ENCODE measurements at regions not wholly inside any gene's neighbourhood (a gene's known extent, or its start where the extent isn't known, plus 50 kb on each side); places are given as distances from the start of the nearest gene placed in this dataset.

DNA sequence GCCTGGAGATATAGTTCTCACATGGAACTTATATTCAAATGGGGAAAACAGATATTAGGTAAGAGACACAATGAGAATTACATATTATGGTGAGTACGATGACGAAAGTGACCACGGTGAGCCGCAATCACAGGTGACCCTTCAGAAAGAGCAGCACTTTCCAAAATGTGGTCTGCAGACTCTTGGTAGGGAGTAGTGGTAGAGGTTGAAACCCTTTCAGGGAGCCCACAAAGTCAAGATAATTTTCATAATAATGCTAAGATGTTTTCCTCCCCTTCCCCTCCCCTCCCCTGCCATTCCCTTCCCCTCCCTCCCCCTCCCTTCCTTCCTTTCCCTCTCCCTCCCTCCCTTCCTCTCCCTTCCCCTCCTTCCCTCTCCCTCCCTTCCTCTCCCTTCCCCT is 83.5 kb upstream of the AKT3 start:
- POLR2A ChIA-PET, result no interaction called here
- DNase-seq (ENCODE audit: extremely low spot score), result no peak

DNA sequence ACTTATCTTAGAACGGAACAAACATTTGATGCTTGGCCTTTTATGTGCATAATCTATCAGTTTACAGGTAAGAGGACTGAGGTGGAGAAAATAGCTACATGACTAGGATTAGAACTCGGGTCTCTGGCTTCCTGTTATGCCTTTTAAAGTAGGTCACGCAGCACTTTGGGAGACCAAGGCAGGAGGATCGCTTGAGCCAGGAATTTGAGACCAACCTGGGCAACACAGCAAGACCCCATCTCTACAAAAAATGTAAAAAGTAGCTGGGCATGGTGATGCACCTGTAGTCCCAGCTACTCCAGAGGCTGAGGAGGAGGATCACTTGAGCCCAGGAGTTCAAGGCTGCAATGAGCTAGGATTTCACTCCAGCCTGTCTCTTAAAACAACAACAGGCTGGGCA is 81.9 kb upstream of the AKT3 start:
- POLR2A ChIA-PET, result no interaction called here
- CTCF ChIA-PET, result interaction anchor here (1.6 kb wide), 1 partner anchor 14 kb away, joined by 7 read pairs; no protein-coding TSS in a partner anchor
- TF ChIP-seq, protein P1, sequence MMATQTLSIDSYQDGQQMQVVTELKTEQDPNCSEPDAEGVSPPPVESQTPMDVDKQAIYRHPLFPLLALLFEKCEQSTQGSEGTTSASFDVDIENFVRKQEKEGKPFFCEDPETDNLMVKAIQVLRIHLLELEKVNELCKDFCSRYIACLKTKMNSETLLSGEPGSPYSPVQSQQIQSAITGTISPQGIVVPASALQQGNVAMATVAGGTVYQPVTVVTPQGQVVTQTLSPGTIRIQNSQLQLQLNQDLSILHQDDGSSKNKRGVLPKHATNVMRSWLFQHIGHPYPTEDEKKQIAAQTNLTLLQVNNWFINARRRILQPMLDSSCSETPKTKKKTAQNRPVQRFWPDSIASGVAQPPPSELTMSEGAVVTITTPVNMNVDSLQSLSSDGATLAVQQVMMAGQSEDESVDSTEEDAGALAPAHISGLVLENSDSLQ (IDR thresholded peaks at IDR 0.05), result no peak
- TF ChIP-seq SUZ12 (IDR thresholded peaks at IDR 0.05) (no peak), ZNF384 (IDR thresholded peaks at IDR 0.05) (no peak), LEF1 (IDR thresholded peaks at IDR 0.05; ENCODE audit: borderline replicate concordance) (no peak), ELF4 (IDR thresholded peaks at IDR 0.05) (no peak), L3MBTL2 (conservative IDR thresholded peaks at IDR 0.05) (no peak), FOXK2 (IDR thresholded peaks at IDR 0.05) (no peak), FOXA1 (IDR thresholded peaks at IDR 0.05) (no peak), HDGF (IDR thresholded peaks at IDR 0.05; ENCODE audit: borderline replicate concordance) (no peak), ARNT (IDR thresholded peaks at IDR 0.05) (no peak)
- no peak for DNase-seq (ENCODE audit: extremely low spot score)

More for the DNA sequence above, 83.5 kb upstream of the AKT3 start:
- CTCF ChIA-PET, result no interaction called here
- TF ChIP-seq HDGF (IDR thresholded peaks at IDR 0.05; ENCODE audit: borderline replicate concordance) (no peak), ARNT (IDR thresholded peaks at IDR 0.05) (no peak), LEF1 (IDR thresholded peaks at IDR 0.05; ENCODE audit: borderline replicate concordance) (no peak), FOXA1 (IDR thresholded peaks at IDR 0.05) (no peak), NFRKB (IDR thresholded peaks at IDR 0.05) (no peak), BHLHE40 (IDR thresholded peaks at IDR 0.05; ENCODE audit: borderline replicate concordance) (no peak), SP1 (IDR thresholded peaks at IDR 0.05) (no peak), L3MBTL2 (conservative IDR thresholded peaks at IDR 0.05) (no peak), SUZ12 (IDR thresholded peaks at IDR 0.05) (no peak), TARDBP (IDR thresholded peaks at IDR 0.05) (no peak), CTBP1 (IDR thresholded peaks at IDR 0.05; ENCODE audit: borderline replicate concordance) (no peak), ZNF384 (IDR thresholded peaks at IDR 0.05) (no peak), ELF4 (IDR thresholded peaks at IDR 0.05) (no peak), FOXM1 (IDR thresholded peaks at IDR 0.05; ENCODE audit: borderline replicate concordance) (no peak)
- TF ChIP-seq, protein P1 (IDR thresholded peaks at IDR 0.05), result no peak

DNA sequence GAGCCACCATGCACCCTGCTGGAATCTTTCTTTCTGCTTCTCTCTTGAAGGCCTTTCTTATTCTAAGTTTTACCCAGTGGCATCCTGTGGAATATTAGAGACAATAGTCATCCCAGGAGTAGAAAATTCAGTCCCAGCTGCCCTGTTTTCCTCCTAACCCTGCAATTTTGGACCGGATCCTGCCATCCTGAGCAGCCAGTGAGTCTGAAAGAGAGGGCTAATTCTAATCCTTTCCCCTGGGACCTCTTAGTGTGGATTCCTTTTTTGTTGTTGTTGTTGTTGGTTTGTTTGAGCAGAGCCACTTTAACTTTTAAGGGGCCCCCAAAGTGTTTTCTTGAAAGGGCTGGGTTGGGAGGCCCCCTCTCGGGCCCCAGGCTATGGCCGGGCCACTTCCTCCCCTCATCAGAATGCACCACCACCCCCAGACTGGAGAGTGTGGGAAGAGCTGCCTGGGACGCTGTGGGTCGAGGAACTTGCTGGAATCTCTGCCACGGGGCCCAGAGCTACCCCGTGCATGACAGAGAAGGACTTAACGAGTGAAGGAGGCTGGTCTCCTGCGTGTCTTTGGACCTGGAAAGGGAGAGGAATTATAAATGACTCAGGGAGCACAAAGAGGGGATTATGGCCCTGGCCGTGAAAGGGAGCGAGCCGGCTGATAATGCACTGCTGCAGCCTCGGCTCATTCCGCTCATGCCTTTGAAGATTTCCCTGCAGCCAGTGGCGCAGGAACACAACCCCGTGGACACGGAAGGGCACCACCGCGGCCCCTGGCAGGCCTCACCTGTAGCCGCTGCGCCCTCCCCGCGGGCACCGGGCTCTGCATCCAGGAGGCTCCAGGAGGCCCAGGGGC is 81.0 kb upstream of the AKT3 start:
- no peak for DNase-seq (ENCODE audit: extremely low spot score)
- ChIA-PET POLR2A (no interaction called here), CTCF (no interaction called here)
- TF ChIP-seq HDGF (IDR thresholded peaks at IDR 0.05; ENCODE audit: borderline replicate concordance) (no peak), SP1 (IDR thresholded peaks at IDR 0.05) (no peak)

DNA sequence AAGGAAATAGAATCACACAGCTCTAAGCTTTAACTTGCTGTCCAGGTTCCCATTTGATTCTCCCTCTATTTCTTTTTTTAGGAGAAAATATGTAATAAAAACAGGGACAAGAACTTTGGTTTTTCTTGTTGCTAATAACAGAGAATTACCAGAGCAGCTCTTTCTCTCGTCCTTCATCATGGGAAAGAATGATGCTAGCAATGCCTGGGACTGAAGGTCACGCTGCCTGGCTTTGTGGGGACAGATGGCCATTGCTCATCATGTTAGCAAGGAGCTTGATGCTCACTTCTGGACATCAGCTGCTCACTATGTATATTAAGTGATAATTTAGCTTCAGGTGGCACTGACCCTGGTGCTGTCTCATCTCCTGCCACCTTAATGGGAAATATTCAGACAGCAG is 77.3 kb upstream of the AKT3 start:
- no peak for TF ChIP-seq HDGF (IDR thresholded peaks at IDR 0.05; ENCODE audit: borderline replicate concordance)
- TF ChIP-seq ZNF384 (IDR thresholded peaks at IDR 0.05), result no peak
- no peak for TF ChIP-seq FOXK2 (IDR thresholded peaks at IDR 0.05)
- TF ChIP-seq SUZ12 (IDR thresholded peaks at IDR 0.05), result no peak
- no peak for TF ChIP-seq TARDBP (IDR thresholded peaks at IDR 0.05)
- TF ChIP-seq SP1 (IDR thresholded peaks at IDR 0.05), result no peak
- TF ChIP-seq L3MBTL2 (conservative IDR thresholded peaks at IDR 0.05), result no peak
- TF ChIP-seq, protein P1 (IDR thresholded peaks at IDR 0.05), result no peak
- no peak for TF ChIP-seq FOXM1 (IDR thresholded peaks at IDR 0.05; ENCODE audit: borderline replicate concordance)
- ChIA-PET POLR2A (interaction anchor here (1.6 kb wide), 1 partner anchor 10 kb away, joined by 5 read pairs; no protein-coding TSS in a partner anchor), CTCF (no interaction called here)
- DNase-seq (ENCODE audit: extremely low spot score), result no peak

DNA sequence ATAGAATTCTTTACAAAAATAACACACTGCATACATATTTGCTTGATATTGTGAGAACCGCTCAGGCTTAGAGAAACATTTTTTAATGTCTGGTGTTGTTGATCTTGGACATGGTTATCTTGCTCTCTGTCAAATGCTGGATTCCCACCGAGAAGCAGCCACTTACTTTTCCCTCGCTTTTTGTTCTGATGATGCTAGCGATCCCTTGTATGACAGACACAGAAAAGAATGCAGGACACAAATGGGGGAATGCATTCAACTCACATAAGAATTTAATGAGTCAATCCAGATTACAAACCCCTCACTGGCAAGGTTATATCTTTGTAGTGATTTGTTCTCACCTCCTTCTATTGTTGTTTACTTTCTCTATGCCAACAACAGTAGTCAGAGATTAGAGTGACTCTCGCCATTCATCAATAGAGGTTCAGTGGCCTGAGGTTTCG is 76.8 kb upstream of the AKT3 start:
- CTCF ChIA-PET, result no interaction called here
- TF ChIP-seq L3MBTL2 (conservative IDR thresholded peaks at IDR 0.05), result peak; percentile 29; the same call in 1 of the 2 replicates
- no peak for TF ChIP-seq ARNT (IDR thresholded peaks at IDR 0.05)
- POLR2A ChIA-PET, result interaction anchor here (1.6 kb wide), 1 partner anchor 9 kb away, joined by 5 read pairs; no protein-coding TSS in a partner anchor
- DNase-seq (ENCODE audit: extremely low spot score), result no peak

DNA sequence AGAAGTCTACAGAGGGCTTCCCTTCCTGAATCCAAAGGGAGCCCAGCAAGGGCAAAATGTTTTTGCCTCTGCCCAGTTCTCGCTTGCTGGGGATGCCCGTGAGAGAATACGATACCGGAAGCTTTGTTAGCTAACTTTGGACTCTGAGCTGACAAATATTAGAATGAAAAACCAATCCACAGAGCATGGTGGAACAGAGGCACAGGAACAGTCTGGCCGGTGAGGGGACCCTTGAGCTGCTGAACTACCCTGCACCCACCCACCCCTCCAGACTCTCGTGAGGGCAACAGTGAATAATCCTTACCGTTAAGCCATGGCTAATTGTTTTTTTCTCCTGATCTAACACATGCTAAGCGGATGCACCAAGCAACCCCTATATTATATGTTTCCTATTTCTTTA is 76.3 kb upstream of the AKT3 start:
- TF ChIP-seq ZNF384 (IDR thresholded peaks at IDR 0.05) (no peak), NFRKB (IDR thresholded peaks at IDR 0.05) (no peak), L3MBTL2 (conservative IDR thresholded peaks at IDR 0.05) (no peak), FOXM1 (IDR thresholded peaks at IDR 0.05; ENCODE audit: borderline replicate concordance) (no peak), ARNT (IDR thresholded peaks at IDR 0.05) (no peak), FOXK2 (IDR thresholded peaks at IDR 0.05) (no peak), CTBP1 (IDR thresholded peaks at IDR 0.05; ENCODE audit: borderline replicate concordance) (no peak), SUZ12 (IDR thresholded peaks at IDR 0.05) (no peak), TARDBP (IDR thresholded peaks at IDR 0.05) (no peak), LEF1 (IDR thresholded peaks at IDR 0.05; ENCODE audit: borderline replicate concordance) (no peak), ELF4 (IDR thresholded peaks at IDR 0.05) (no peak), SP1 (IDR thresholded peaks at IDR 0.05) (no peak), HDGF (IDR thresholded peaks at IDR 0.05; ENCODE audit: borderline replicate concordance) (no peak)
- TF ChIP-seq, protein P1 (IDR thresholded peaks at IDR 0.05), result no peak
- ChIA-PET CTCF (no interaction called here), POLR2A (interaction anchor here (1.6 kb wide), 1 partner anchor 9 kb away, joined by 5 read pairs; no protein-coding TSS in a partner anchor)
- DNase-seq (ENCODE audit: extremely low spot score), result no peak

All from HEK293T (cell line).